NT2/D1 (cell line): ENCODE measurements at regions not wholly inside any gene's neighbourhood (a gene's known extent, or its start where the extent isn't known, plus 50 kb on each side); places are given as distances from the start of the nearest gene placed in this dataset.

Experiments
- YY1 ChIP-seq: IDR thresholded peaks from 2 replicates; pipeline ENCODE4 v1.6.1; 2011; ENCODE audit not compliant: insufficient read length, insufficient read depth
- ZNF274 ChIP-seq: IDR thresholded peaks from 2 replicates; pipeline ENCODE4 v1.6.1; 2011; ENCODE audit warnings: mild to moderate bottlenecking, low read depth, low read length

- no peak for TF ChIP-seq ZNF274
- TF ChIP-seq YY1 = no peak
These were observed 137.6 kb downstream of the ETAA1 start for GRCh38 chr2:67534745-67535144.
